ENCODE measurements at regions not wholly inside any gene's neighbourhood (a gene's known extent, or its start where the extent isn't known, plus 50 kb on each side); places are given as distances from the start of the nearest gene placed in this dataset.

- Histone ChIP-seq H3K4me3 (ENCODE audit: low read length) (no peak overlapping the region), H3K27me3 (ENCODE audit: control insufficient read depth, low read length) (peaks cover 9% of the 10 kb centered on the region; the same call in 1 of the 2 replicates), H4K20me1 (ENCODE audit: control insufficient read depth, insufficient read depth, low read depth, low read length) (no peaks in the 10 kb centered on the region), H3K9me3 (ENCODE audit: control insufficient read depth, insufficient read depth, low read length) (no peaks in the 10 kb centered on the region), H3K36me3 (ENCODE audit: control insufficient read depth, low read length) (no peaks in the 10 kb centered on the region), H3K27ac (ENCODE audit: low read depth, low read length) (no peak overlapping the region), H3K9me2 (replicated peaks; ENCODE audit: control insufficient read depth, low read length) (no peaks in the 10 kb centered on the region), H3K4me2 (ENCODE audit: low read length) (no peak overlapping the region), H3K4me1 (ENCODE audit: control insufficient read depth, low read length) (no peaks in the 10 kb centered on the region), H3F3A (ENCODE audit: control insufficient read depth, insufficient read depth) (no peaks in the 10 kb centered on the region), H3K79me2 (ENCODE audit: control insufficient read depth, low read length) (no peaks in the 10 kb centered on the region)
- no peak for TF ChIP-seq EZH2phosphoT487 (IDR thresholded peaks at IDR 0.05; ENCODE audit: borderline replicate concordance, low read length)
- TF ChIP-seq CTCF (IDR thresholded peaks at IDR 0.05; ENCODE audit: low read depth, low read length, poor library complexity, severe bottlenecking): no peak
Observed at GRCh38 chr1:38257374-38257773, 210.8 kb upstream of the POU3F1 start.

GRCh38 chr1:38256072-38256471 lies 209.5 kb upstream of the POU3F1 start:
- Histone ChIP-seq H3K4me3 (ENCODE audit: low read length) (no peak overlapping the region), H3K4me2 (ENCODE audit: low read length) (no peak overlapping the region)

GRCh38 chr1:38253314-38253713 lies 206.7 kb upstream of the POU3F1 start:
- no peak overlapping the region for H3K4me2 ChIP-seq (ENCODE audit: low read length)
- H3K4me3 ChIP-seq (ENCODE audit: low read length): no peak overlapping the region
- no peaks in the 10 kb centered on the region for H3K79me2 ChIP-seq (ENCODE audit: control insufficient read depth, low read length)
- H3K4me1 ChIP-seq (ENCODE audit: control insufficient read depth, low read length): no peaks in the 10 kb centered on the region
- H3K9me3 ChIP-seq (ENCODE audit: control insufficient read depth, insufficient read depth, low read length): no peaks in the 10 kb centered on the region
- no peaks in the 10 kb centered on the region for H3K27me3 ChIP-seq (ENCODE audit: control insufficient read depth, low read length)
- H3F3A ChIP-seq (ENCODE audit: control insufficient read depth, insufficient read depth): no peaks in the 10 kb centered on the region
- TF ChIP-seq EZH2phosphoT487 (IDR thresholded peaks at IDR 0.05; ENCODE audit: borderline replicate concordance, low read length): no peak
- no peak for TF ChIP-seq CTCF (IDR thresholded peaks at IDR 0.05; ENCODE audit: low read depth, low read length, poor library complexity, severe bottlenecking)
- H3K9me2 ChIP-seq (replicated peaks; ENCODE audit: control insufficient read depth, low read length): no peaks in the 10 kb centered on the region
- no peaks in the 10 kb centered on the region for H3K36me3 ChIP-seq (ENCODE audit: control insufficient read depth, low read length)
- H4K20me1 ChIP-seq (ENCODE audit: control insufficient read depth, insufficient read depth, low read depth, low read length): no peaks in the 10 kb centered on the region
- no peak overlapping the region for H3K27ac ChIP-seq (ENCODE audit: low read depth, low read length)

More at GRCh38 chr1:38256072-38256471, 209.5 kb upstream of the POU3F1 start:
- Histone ChIP-seq H3K9me2 (replicated peaks; ENCODE audit: control insufficient read depth, low read length) (no peaks in the 10 kb centered on the region), H3K79me2 (ENCODE audit: control insufficient read depth, low read length) (no peaks in the 10 kb centered on the region), H3K27me3 (ENCODE audit: control insufficient read depth, low read length) (peaks cover 8% of the 10 kb centered on the region; the same call in 1 of the 2 replicates), H3K36me3 (ENCODE audit: control insufficient read depth, low read length) (no peaks in the 10 kb centered on the region), H3K9me3 (ENCODE audit: control insufficient read depth, insufficient read depth, low read length) (no peaks in the 10 kb centered on the region), H3K4me1 (ENCODE audit: control insufficient read depth, low read length) (no peaks in the 10 kb centered on the region), H3F3A (ENCODE audit: control insufficient read depth, insufficient read depth) (no peaks in the 10 kb centered on the region), H4K20me1 (ENCODE audit: control insufficient read depth, insufficient read depth, low read depth, low read length) (no peaks in the 10 kb centered on the region), H3K27ac (ENCODE audit: low read depth, low read length) (no peak overlapping the region)
- TF ChIP-seq EZH2phosphoT487 (IDR thresholded peaks at IDR 0.05; ENCODE audit: borderline replicate concordance, low read length) (no peak), CTCF (IDR thresholded peaks at IDR 0.05; ENCODE audit: low read depth, low read length, poor library complexity, severe bottlenecking) (peak; percentile 26)

All from DOHH2 (cell line).